ENCODE measurements at regions not wholly inside any gene's neighbourhood (a gene's known extent, or its start where the extent isn't known, plus 50 kb on each side); places are given as distances from the start of the nearest gene placed in this dataset.

- Histone ChIP-seq H3K4me1 (ENCODE audit: control insufficient read depth, insufficient read depth, low read length) (no peaks in the 10 kb centered on the region), H3K27me3 (ENCODE audit: control insufficient read depth, insufficient read depth, low read length, poor library complexity, severe bottlenecking) (no peaks in the 10 kb centered on the region), H3K27ac (ENCODE audit: insufficient read depth, low read depth, low read length, poor library complexity, severe bottlenecking) (no peak overlapping the region), H3K36me3 (ENCODE audit: control insufficient read depth, insufficient read depth, low read length) (no peaks in the 10 kb centered on the region), H3K9me3 (ENCODE audit: control insufficient read depth, low read length) (peaks cover 5% of the 10 kb centered on the region), H3K4me3 (ENCODE audit: insufficient read depth, low read depth, low read length) (no peak overlapping the region)
- 92 to 93% methylated on average over 8 of the region's 8 CpGs for WGBS, 2 experiments
Measured at GRCh38 chr2:240226672-240227537, 86.4 kb upstream of the OTOS start.

DNA sequence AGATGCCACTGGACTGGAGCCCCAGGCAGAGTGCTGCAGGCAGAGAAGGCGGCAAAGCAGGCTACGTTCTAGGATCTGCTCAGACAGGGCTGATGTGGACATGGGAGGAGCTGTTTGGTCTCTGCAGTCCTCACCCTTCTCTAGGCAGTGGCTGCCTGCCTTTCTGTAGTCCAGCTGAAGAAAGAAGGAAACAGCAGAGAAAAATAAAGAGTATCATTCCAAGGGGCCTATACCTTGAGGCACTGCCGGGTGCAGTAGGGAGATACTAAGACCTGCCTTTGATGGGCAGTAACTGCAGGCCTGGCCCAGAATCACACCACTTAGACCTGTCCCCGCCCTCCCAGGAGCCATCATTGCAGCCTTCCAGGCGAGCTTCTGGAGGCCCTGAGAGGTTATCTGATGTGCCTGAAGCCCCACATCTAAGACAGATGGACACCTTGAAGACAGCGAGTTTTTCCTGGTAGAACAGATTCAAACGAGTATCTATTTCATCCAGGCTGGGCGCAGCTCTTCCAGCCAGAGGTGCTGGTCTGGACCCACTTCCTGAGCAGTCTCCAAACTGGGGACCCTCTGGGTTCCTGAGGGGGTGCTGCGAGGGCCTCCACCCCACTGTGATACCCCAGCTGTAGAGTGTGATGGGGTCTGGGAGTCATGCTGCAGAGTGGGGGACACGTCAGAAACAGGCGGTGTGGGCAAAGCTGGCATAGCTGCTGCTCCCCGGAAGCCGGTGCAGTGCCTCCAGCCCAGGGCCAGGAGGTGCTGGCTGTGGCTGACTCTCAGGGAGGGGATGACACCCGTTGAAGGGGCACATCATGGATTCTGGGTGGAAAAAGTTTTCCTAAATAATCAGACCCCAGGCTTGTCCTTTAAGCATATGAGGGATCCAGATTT is 87.3 kb upstream of the OTOS start:
- Histone ChIP-seq H3K4me3 (ENCODE audit: insufficient read depth, low read depth, low read length) (no peak overlapping the region), H3K4me1 (ENCODE audit: control insufficient read depth, insufficient read depth, low read length) (no peaks in the 10 kb centered on the region), H3K9me3 (ENCODE audit: control insufficient read depth, low read length) (peaks cover 5% of the 10 kb centered on the region), H3K27ac (ENCODE audit: insufficient read depth, low read depth, low read length, poor library complexity, severe bottlenecking) (no peak overlapping the region), H3K36me3 (ENCODE audit: control insufficient read depth, insufficient read depth, low read length) (no peaks in the 10 kb centered on the region), H3K27me3 (ENCODE audit: control insufficient read depth, insufficient read depth, low read length, poor library complexity, severe bottlenecking) (no peaks in the 10 kb centered on the region)
- WGBS, 2 experiments, result 92% methylated on average over 14 of the region's 14 CpGs

DNA sequence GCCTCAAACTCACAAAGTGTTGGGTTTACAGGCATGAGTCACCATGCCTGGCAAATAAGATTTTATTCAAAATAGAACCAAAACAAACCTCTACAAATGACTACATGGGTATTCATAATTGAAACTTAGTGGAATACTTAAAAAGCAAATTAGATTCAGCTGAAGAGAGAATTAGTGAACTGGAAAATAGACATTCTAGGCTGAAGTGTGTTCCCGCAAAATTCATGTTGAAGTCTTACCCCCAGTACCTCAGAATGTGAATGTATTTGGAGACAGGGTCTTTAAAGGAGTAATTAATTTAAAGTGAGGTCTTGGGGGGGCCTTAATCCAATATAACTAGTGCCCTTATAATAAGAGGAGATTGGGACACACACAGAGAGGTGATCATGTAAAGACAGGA is 88.5 kb upstream of the OTOS start:
- H3K9me3 ChIP-seq (ENCODE audit: control insufficient read depth, low read length), result peaks cover 5% of the 10 kb centered on the region
- 79 to 97% methylated on average over 1 of the region's 1 CpG for WGBS, 2 experiments
- H3K4me3 ChIP-seq (ENCODE audit: insufficient read depth, low read depth, low read length), result no peak overlapping the region
- no peaks in the 10 kb centered on the region for H3K36me3 ChIP-seq (ENCODE audit: control insufficient read depth, insufficient read depth, low read length)
- H3K27ac ChIP-seq (ENCODE audit: insufficient read depth, low read depth, low read length, poor library complexity, severe bottlenecking), result no peak overlapping the region
- H3K27me3 ChIP-seq (ENCODE audit: control insufficient read depth, insufficient read depth, low read length, poor library complexity, severe bottlenecking), result no peaks in the 10 kb centered on the region
- no peaks in the 10 kb centered on the region for H3K4me1 ChIP-seq (ENCODE audit: control insufficient read depth, insufficient read depth, low read length)

GRCh38 chr2:240229603-240230235 is 89.3 kb upstream of the OTOS start:
- peaks cover 5% of the 10 kb centered on the region for H3K9me3 ChIP-seq (ENCODE audit: control insufficient read depth, low read length)
- H3K4me1 ChIP-seq (ENCODE audit: control insufficient read depth, insufficient read depth, low read length), result no peaks in the 10 kb centered on the region
- no peak overlapping the region for H3K27ac ChIP-seq (ENCODE audit: insufficient read depth, low read depth, low read length, poor library complexity, severe bottlenecking)
- H3K36me3 ChIP-seq (ENCODE audit: control insufficient read depth, insufficient read depth, low read length), result no peaks in the 10 kb centered on the region
- 91 to 92% methylated on average over 5 of the region's 5 CpGs for WGBS, 2 experiments
- no peaks in the 10 kb centered on the region for H3K27me3 ChIP-seq (ENCODE audit: control insufficient read depth, insufficient read depth, low read length, poor library complexity, severe bottlenecking)
- no peak overlapping the region for H3K4me3 ChIP-seq (ENCODE audit: insufficient read depth, low read depth, low read length)

- no peaks in the 10 kb centered on the region for H3K4me1 ChIP-seq (ENCODE audit: control insufficient read depth, insufficient read depth, low read length)
- 86 to 87% methylated on average over 9 of the region's 9 CpGs for WGBS, 2 experiments
- no peaks in the 10 kb centered on the region for H3K27me3 ChIP-seq (ENCODE audit: control insufficient read depth, insufficient read depth, low read length, poor library complexity, severe bottlenecking)
- H3K27ac ChIP-seq (ENCODE audit: insufficient read depth, low read depth, low read length, poor library complexity, severe bottlenecking), result no peak overlapping the region
- no peak overlapping the region for H3K4me3 ChIP-seq (ENCODE audit: insufficient read depth, low read depth, low read length)
- H3K36me3 ChIP-seq (ENCODE audit: control insufficient read depth, insufficient read depth, low read length), result no peaks in the 10 kb centered on the region
- peaks cover 5% of the 10 kb centered on the region for H3K9me3 ChIP-seq (ENCODE audit: control insufficient read depth, low read length)
Measured at GRCh38 chr2:240230291-240230931, 90.0 kb upstream of the OTOS start.

GRCh38 chr2:240231838-240232244 is 91.4 kb upstream of the OTOS start:
- Histone ChIP-seq H3K4me3 (ENCODE audit: insufficient read depth, low read depth, low read length) (no peak overlapping the region), H3K27me3 (ENCODE audit: control insufficient read depth, insufficient read depth, low read length, poor library complexity, severe bottlenecking) (no peaks in the 10 kb centered on the region), H3K9me3 (ENCODE audit: control insufficient read depth, low read length) (peaks cover 5% of the 10 kb centered on the region), H3K27ac (ENCODE audit: insufficient read depth, low read depth, low read length, poor library complexity, severe bottlenecking) (no peak overlapping the region), H3K4me1 (ENCODE audit: control insufficient read depth, insufficient read depth, low read length) (peaks cover 9% of the 10 kb centered on the region), H3K36me3 (ENCODE audit: control insufficient read depth, insufficient read depth, low read length) (no peaks in the 10 kb centered on the region)
- 94 to 96% methylated on average over 12 of the region's 12 CpGs for WGBS, 2 experiments

GRCh38 chr2:240232264-240232915 is 91.9 kb upstream of the OTOS start:
- Histone ChIP-seq H3K36me3 (ENCODE audit: control insufficient read depth, insufficient read depth, low read length) (no peaks in the 10 kb centered on the region), H3K9me3 (ENCODE audit: control insufficient read depth, low read length) (peaks cover 5% of the 10 kb centered on the region), H3K27ac (ENCODE audit: insufficient read depth, low read depth, low read length, poor library complexity, severe bottlenecking) (no peak overlapping the region), H3K27me3 (ENCODE audit: control insufficient read depth, insufficient read depth, low read length, poor library complexity, severe bottlenecking) (no peaks in the 10 kb centered on the region), H3K4me1 (ENCODE audit: control insufficient read depth, insufficient read depth, low read length) (peaks cover 9% of the 10 kb centered on the region), H3K4me3 (ENCODE audit: insufficient read depth, low read depth, low read length) (no peak overlapping the region)
- 85% methylated on average over 22 of the region's 22 CpGs for WGBS, 2 experiments

DNA sequence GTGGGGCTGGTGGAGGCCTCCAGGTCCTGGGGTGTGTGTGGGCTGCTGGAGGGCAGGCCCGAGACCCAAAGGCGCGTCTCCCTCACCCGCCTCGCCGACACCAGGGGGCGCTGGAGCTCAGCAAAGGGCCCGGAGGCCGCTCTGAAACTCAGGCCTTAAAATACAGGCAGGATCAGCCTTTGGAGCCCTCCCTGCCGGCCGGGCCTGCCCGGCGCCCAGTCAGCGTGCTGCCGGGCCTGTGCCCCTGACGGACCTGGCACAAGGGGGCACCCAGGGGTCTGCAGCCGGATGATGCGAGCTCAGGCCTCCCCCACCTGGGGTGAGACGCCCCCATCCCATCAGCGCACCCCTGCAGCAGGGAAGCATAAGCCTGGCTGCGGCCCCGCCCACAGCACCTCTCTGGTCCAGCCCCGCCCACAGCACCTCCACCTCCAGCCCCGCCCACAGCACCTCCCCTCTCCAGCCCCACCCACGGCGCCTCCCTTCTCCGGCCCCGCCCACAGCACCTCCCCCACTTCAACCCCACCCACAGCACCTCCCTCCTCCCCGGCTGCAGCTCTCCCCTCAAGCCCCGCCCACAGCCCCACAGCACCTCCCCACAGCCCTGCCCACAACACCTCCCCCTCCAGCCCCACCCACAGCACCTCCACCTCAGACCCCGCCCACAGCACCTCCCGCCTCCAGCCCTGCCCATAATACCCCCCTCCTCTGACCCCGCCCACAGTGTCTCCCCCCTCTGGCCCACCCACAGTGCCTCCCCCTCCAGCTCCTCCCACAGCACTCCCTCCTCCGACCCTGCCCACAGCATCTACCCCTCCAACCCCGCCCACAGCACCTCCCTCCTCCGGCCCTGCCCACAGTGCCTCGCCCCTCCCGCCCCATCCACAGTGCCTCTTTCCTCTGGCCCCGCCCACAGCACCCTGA is 92.8 kb upstream of the OTOS start:
- no peak overlapping the region for H3K27ac ChIP-seq (ENCODE audit: insufficient read depth, low read depth, low read length, poor library complexity, severe bottlenecking)
- no peaks in the 10 kb centered on the region for H3K36me3 ChIP-seq (ENCODE audit: control insufficient read depth, insufficient read depth, low read length)
- H3K4me3 ChIP-seq (ENCODE audit: insufficient read depth, low read depth, low read length), result peak overlapping the region; percentile 40
- peaks cover 9% of the 10 kb centered on the region for H3K4me1 ChIP-seq (ENCODE audit: control insufficient read depth, insufficient read depth, low read length)
- H3K9me3 ChIP-seq (ENCODE audit: control insufficient read depth, low read length), result peaks cover 5% of the 10 kb centered on the region
- WGBS, 2 experiments, result 4% methylated on average over 35 to 39 of the region's 39 CpGs
- no peaks in the 10 kb centered on the region for H3K27me3 ChIP-seq (ENCODE audit: control insufficient read depth, insufficient read depth, low read length, poor library complexity, severe bottlenecking)
